ENCODE measurements at regions not wholly inside any gene's neighbourhood (a gene's known extent, or its start where the extent isn't known, plus 50 kb on each side); places are given as distances from the start of the nearest gene placed in this dataset.
A peak's percentile ranks its signal among the peaks of the same experiment; 100 is the strongest.

GRCh38 chr2:11101430-11101829 is 53.8 kb upstream of the SLC66A3 start:
- no peak for DNase-seq (ENCODE audit: low spot score)
- no peak for TF ChIP-seq CTCF (IDR thresholded peaks at IDR 0.05)
- Histone ChIP-seq H3K27ac (no peak overlapping the region), H3K4me3 (no peak overlapping the region)

- peak; percentile 22 for DNase-seq (ENCODE audit: low spot score)
- no peak for TF ChIP-seq CTCF (IDR thresholded peaks at IDR 0.05)
- no peak overlapping the region for H3K4me3 ChIP-seq
- no peak overlapping the region for H3K27ac ChIP-seq
Observed at GRCh38 chr2:11102466-11102865, 52.8 kb upstream of the SLC66A3 start.

- TF ChIP-seq CTCF (IDR thresholded peaks at IDR 0.05) = no peak
- Histone ChIP-seq H3K4me3 (no peak overlapping the region), H3K27ac (no peak overlapping the region)
- peak; percentile 71 for DNase-seq (ENCODE audit: low spot score)
Observed at GRCh38 chr2:11102956-11103860, 52.1 kb upstream of the SLC66A3 start.

- TF ChIP-seq CTCF (IDR thresholded peaks at IDR 0.05) = no peak
- Histone ChIP-seq H3K4me3 (no peak overlapping the region), H3K27ac (no peak overlapping the region)
- DNase-seq (ENCODE audit: low spot score) = peak; percentile 54
Observed at GRCh38 chr2:11103984-11104793, 51.1 kb upstream of the SLC66A3 start.

GRCh38 chr2:11104794-11105660 is 50.2 kb upstream of the SLC66A3 start:
- peak; percentile 57 for DNase-seq (ENCODE audit: low spot score)
- no peak overlapping the region for H3K4me3 ChIP-seq
- no peak for TF ChIP-seq CTCF (IDR thresholded peaks at IDR 0.05)
- no peak overlapping the region for H3K27ac ChIP-seq
